Progenitor cell of endocrine pancreas (in vitro differentiated cells): ENCODE measurements at regions not wholly inside any gene's neighbourhood (a gene's known extent, or its start where the extent isn't known, plus 50 kb on each side); places are given as distances from the start of the nearest gene placed in this dataset.

ENCODE experiments used
- DNase-seq: peaks from one replicate; pipeline ENCODE4 v3.0.0; 2021; ENCODE audit warnings: low spot score; ENCODE audit not compliant: unreplicated experiment
- H3K27ac Mint-ChIP-seq: 2 replicates; pipeline ENCODE4 v1.8.0; 2021; ENCODE audit warnings: mild to moderate bottlenecking, moderate library complexity, mixed read lengths
- H3K27me3 Mint-ChIP-seq: 2 replicates; pipeline ENCODE4 v1.8.0; 2021; ENCODE audit warnings: mixed read lengths
- H3K36me3 Mint-ChIP-seq: 2 replicates; pipeline ENCODE4 v1.8.0; 2022; ENCODE audit warnings: mixed read lengths; ENCODE audit not compliant: insufficient read depth
- H3K4me1 Mint-ChIP-seq: 2 replicates; pipeline ENCODE4 v1.8.0; 2021; ENCODE audit warnings: low read depth, mixed read lengths
- H3K4me3 Mint-ChIP-seq: 2 replicates; pipeline ENCODE4 v1.8.0; 2021; ENCODE audit warnings: low read depth, mild to moderate bottlenecking, moderate library complexity, mixed read lengths
- H3K9me3 Mint-ChIP-seq: 2 replicates; pipeline ENCODE4 v1.8.0; 2021; ENCODE audit warnings: low read depth, mixed read lengths
- TF ChIP-seq, protein P1 (sequence below): fragments of 200-600 bp; sonication (generic); IDR thresholded peaks from one replicate; pipeline ENCODE4 v1.5.0; 2021; ENCODE audit warnings: antibody characterized with exemption, mild to moderate bottlenecking; ENCODE audit not compliant: unreplicated experiment

DNA sequence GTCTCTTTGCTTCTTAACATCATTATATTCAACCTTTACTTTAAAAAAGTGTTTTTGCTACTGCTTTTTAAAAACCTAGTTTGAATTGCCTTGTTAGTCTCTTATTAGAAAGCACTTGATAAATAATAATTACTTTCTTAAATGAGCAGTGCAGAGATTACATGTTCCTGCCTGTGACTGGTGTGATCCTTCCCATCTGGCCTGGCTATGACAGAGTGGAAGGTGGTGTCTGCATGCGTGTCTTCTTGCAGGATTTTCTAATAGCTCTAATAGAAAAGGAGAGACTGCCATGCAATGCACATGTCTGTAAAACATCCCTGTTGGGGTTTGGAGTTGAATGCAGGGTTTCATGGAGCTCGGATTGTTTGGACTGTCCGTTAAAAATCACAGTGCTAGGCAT, 425.8 kb upstream of the TPM1 start:
- H3K27me3 Mint-ChIP-seq = no peaks in the 10 kb centered on the region
- H3K4me1 Mint-ChIP-seq = no peaks in the 10 kb centered on the region
- H3K9me3 Mint-ChIP-seq = no peaks in the 10 kb centered on the region
- no peaks in the 10 kb centered on the region for H3K36me3 Mint-ChIP-seq
- no peak overlapping the region for H3K4me3 Mint-ChIP-seq
- DNase-seq = no peak
- no peak overlapping the region for H3K27ac Mint-ChIP-seq
- TF ChIP-seq, protein P1, sequence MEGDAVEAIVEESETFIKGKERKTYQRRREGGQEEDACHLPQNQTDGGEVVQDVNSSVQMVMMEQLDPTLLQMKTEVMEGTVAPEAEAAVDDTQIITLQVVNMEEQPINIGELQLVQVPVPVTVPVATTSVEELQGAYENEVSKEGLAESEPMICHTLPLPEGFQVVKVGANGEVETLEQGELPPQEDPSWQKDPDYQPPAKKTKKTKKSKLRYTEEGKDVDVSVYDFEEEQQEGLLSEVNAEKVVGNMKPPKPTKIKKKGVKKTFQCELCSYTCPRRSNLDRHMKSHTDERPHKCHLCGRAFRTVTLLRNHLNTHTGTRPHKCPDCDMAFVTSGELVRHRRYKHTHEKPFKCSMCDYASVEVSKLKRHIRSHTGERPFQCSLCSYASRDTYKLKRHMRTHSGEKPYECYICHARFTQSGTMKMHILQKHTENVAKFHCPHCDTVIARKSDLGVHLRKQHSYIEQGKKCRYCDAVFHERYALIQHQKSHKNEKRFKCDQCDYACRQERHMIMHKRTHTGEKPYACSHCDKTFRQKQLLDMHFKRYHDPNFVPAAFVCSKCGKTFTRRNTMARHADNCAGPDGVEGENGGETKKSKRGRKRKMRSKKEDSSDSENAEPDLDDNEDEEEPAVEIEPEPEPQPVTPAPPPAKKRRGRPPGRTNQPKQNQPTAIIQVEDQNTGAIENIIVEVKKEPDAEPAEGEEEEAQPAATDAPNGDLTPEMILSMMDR = no peak

DNA sequence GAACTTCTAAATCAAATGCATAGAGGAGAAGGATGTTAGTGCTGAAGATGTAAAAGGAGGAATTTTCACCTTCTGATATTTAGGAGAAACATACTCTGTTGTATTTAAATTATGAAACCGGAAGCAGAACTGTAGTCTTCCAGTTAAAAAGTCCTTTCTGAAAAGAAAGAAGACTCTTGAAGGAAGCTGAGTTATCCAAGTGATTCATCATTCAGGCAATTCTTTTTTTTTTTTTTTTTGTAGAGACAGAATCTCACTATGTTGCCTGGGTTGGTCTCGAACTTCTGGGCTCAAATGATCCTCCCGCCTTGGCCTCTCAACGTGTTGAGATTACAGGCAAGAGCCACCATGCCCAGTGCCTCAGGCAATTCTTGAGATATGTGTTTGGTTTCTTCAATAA, 424.8 kb upstream of the TPM1 start:
- no peaks in the 10 kb centered on the region for H3K36me3 Mint-ChIP-seq
- no peak overlapping the region for H3K27ac Mint-ChIP-seq
- no peaks in the 10 kb centered on the region for H3K9me3 Mint-ChIP-seq

DNA sequence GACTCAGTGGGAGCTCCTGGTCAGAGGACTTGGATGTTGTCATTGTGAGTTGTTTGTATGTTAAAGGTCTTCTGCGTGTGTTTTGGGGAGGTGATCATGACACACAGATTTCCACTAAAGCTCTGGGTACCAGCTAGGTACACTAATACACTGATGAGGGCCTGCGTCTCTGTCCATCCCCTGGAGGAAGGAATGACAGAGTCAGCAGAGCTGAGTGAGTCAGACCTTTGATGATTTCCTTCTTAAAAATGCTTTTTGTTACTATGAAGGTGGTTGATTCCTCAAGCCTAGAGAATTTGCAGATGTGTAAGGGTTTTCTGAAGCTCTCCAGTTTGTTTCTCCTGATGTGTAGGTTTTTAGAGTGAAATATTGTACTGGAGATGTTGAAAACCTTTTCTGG, 424.1 kb upstream of the TPM1 start:
- no peaks in the 10 kb centered on the region for H3K36me3 Mint-ChIP-seq
- H3K4me3 Mint-ChIP-seq = no peak overlapping the region
- no peak for DNase-seq
- no peaks in the 10 kb centered on the region for H3K27me3 Mint-ChIP-seq
- no peak overlapping the region for H3K27ac Mint-ChIP-seq
- no peaks in the 10 kb centered on the region for H3K9me3 Mint-ChIP-seq
- TF ChIP-seq, protein P1 = no peak
- H3K4me1 Mint-ChIP-seq = no peaks in the 10 kb centered on the region

More for the DNA sequence above, 424.8 kb upstream of the TPM1 start:
- Mint-ChIP-seq H3K27me3 (no peaks in the 10 kb centered on the region), H3K4me3 (no peak overlapping the region), H3K4me1 (no peaks in the 10 kb centered on the region)
- no peak for DNase-seq
- TF ChIP-seq, protein P1 = no peak

DNA sequence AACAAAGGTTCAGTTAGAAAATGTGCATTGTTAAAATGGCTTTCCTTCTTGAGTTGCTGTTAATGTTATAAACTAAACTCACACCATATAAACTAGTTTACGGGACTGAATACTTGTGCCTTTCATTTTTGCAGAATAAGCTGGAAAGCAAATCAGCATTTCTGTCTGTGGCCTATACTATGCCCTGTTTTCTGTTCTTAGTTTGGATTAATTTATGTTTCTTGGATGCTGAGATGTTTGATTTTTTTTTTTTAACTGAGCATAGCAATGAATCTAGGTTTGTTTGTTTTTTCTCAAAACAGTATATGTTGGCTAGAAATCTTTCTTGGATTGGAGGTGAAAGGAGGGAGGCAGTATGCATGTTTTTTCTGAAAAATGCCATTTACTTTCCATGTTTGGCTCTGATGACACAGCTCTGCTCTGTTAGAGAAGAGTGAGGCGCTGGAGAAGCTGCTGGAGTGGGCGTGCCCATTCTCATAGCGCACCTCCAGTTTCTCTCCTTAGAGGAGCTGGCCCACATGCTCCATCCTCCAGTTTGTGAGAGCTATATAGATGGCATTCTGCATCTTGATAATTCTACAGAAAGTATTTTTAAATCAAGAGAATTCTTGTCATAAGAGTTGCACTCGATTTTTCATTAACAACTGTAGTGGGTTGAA, 423.6 kb upstream of the TPM1 start:
- no peak overlapping the region for H3K27ac Mint-ChIP-seq
- TF ChIP-seq, protein P1 = no peak
- no peaks in the 10 kb centered on the region for H3K27me3 Mint-ChIP-seq
- H3K4me1 Mint-ChIP-seq = no peaks in the 10 kb centered on the region
- H3K4me3 Mint-ChIP-seq = no peak overlapping the region
- no peaks in the 10 kb centered on the region for H3K9me3 Mint-ChIP-seq
- DNase-seq = no peak
- no peaks in the 10 kb centered on the region for H3K36me3 Mint-ChIP-seq

DNA sequence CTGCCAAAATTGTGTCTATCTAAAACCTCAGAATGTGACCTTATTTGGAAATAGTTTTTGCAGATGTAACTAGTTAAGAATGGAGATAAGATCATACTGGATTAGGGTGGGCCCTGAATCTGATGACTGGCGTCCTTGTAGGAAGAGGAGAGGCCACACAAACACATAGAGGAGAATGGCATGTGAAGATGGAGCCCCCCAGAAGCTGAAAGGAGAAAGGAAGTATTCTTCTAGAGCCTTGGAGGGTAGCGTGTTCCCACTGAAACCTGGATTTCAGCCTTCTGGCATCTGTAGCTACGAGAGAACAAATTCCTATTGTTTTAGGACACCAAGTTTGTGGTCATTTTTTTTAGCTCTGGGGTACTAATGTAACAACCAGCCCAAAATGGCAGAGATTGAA, 423.0 kb upstream of the TPM1 start:
- Mint-ChIP-seq H3K4me3 (no peak overlapping the region), H3K4me1 (peaks cover under 1% of the 10 kb centered on the region), H3K9me3 (no peaks in the 10 kb centered on the region), H3K27me3 (no peaks in the 10 kb centered on the region), H3K36me3 (no peaks in the 10 kb centered on the region), H3K27ac (peak overlapping the region; percentile 57)
- TF ChIP-seq, protein P1 = no peak
- no peak for DNase-seq
